GM21515 (cell line): ENCODE measurements at regions not wholly inside any gene's neighbourhood (a gene's known extent, or its start where the extent isn't known, plus 50 kb on each side); places are given as distances from the start of the nearest gene placed in this dataset.

ENCODE experiments used
- ATAC-seq: cut with Tn5 transposase; IDR thresholded peaks from one replicate; pipeline ENCODE4 v1.9.1; 2021; ENCODE audit not compliant: unreplicated experiment

GRCh38 chr6:141261016-141261671 is 871.6 kb upstream of the GJE1 start:
- no peak for ATAC-seq

GRCh38 chr6:141260627-141261015 is 872.1 kb upstream of the GJE1 start:
- ATAC-seq: no peak

DNA sequence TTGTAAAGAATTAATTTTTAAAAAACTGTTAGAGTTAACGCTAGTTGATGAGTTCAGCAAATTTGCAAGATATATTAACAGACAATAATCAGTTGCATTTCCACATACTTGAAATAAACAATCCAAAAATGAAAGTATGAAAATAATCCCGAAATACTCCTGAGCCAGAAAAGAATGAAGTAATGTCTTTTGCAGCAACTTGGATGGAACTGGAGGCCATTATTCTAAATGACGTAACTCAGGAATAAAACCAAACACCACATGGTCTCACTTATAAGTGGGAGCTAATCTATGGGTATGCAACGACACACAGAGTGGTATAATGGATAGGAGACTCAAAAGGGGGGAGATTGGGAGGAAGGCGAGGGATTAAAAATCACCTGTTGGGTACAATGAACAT is 872.9 kb upstream of the GJE1 start:
- no peak for ATAC-seq

DNA sequence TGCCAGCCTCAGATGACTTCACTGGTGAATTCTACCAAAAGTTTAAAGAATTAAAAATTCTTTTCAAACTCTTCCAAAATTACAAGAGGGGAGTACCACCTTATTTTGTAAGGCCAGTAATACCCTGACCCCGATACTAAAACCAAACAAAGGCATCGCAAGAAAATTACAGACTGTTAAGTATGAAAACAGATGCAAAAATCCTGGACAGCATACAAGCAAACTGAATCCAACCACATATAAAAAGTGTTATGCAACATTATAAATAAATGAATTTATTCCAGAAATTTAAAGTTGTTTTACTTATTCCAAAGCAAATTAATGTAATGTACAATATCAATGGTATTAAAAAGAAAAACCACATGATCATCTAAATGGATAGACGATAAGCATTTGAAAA is 873.6 kb upstream of the GJE1 start:
- no peak for ATAC-seq

DNA sequence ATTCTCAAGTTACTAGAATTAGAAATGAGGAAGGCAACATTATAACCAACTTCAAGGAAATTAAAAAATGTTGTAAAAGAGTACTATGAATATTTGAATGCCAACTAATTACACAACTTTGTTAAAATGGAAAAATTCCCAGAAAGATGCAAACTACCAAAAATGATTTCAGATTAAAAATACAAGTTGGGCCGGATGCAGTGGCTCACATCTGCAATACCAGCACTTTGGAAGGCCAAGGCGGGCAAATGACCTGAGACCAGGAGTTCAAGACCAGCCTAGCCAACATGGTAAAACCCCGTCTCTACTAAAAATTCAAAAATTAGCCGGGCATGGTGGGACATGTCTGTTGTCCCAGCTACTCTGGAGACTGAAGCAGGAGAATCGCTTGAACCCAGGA is 874.2 kb upstream of the GJE1 start:
- no peak for ATAC-seq

DNA sequence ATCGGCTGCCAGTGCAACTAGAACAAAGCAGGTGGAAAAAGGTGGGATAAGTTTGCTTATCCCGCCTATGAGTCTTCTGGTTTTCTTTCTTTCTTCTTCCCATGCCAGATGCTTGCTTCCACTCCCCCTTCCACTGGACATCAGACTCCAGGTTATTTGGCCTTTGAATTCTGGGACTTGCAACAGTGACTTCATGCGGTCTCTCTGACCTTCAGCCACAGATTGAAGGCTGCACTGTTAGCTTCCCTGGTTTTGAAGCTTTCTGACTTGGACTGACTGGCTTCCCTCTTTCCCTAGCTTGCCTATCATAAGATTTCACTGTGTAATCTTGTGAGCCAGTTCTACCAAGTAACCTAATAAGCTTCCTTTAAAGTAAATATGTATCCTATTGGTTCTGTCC is 878.4 kb upstream of the GJE1 start:
- ATAC-seq: no peak

GRCh38 chr6:141252828-141253608 is 879.7 kb upstream of the GJE1 start:
- no peak for ATAC-seq

- ATAC-seq: no peak
Measured at GRCh38 chr6:141251286-141251685, 881.4 kb upstream of the GJE1 start.

DNA sequence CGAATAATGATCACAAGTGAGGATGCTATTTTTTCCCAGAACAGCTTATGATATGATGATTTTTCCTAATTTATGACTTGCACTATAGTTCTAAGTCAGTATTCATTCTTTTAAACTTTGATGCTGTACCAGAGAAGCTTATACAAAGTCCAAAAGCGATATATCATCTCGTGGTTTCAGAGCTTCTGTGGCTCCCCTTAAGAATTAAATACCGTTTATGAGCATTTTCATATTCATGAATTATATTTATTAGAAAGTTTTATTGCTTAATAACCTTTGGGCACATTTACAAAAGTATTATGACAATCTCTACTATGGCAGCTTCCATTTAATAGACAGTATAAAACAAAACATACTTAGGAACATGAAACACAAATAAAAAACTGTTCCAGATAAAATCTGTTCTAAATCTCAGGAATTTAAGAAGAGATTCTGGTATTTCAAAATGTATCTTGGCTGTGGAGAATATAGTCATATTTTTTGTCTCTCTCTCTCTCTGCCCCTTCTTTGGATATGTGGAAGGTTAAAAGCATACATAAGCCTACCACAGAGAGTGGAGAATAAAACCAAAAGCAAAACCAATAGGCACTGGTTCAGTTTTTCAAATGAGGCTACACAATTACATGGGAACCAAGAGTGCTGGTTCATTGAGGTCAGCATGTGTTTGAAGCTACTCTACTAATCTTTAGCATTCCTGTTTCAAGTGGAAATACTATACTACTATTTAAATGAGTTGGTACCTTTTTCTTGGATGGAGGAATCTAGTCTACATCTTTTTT is 884.5 kb upstream of the GJE1 start:
- ATAC-seq: peak; percentile 83

GRCh38 chr6:141244366-141244765 is 888.4 kb upstream of the GJE1 start:
- no peak for ATAC-seq

- no peak for ATAC-seq
Measured at GRCh38 chr6:141242957-141243356, 889.8 kb upstream of the GJE1 start.

GRCh38 chr6:141229296-141229695 is 903.4 kb upstream of the GJE1 start:
- no peak for ATAC-seq

DNA sequence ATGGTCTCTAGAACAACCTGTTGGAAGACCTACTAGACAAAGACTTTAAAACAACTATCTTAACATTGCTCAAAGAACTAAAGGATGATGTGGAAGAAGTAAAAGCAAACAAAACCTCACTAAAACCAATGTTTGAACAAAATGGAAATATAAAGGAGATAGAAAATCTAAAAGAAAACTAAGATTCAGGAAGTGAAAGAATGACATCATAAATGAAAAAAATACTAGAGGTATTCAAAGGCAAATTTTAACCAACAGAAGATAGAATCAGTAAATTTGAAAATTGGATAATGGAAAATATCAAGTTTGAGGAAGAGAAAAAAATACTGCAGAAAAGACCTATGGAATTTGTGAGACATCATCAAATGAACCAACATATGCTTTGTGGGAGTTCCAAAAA is 914.1 kb upstream of the GJE1 start:
- ATAC-seq: no peak

- ATAC-seq: no peak
Measured at GRCh38 chr6:141216726-141217125, 916.0 kb upstream of the GJE1 start.

GRCh38 chr6:141212296-141212695 is 920.4 kb upstream of the GJE1 start:
- ATAC-seq: no peak

DNA sequence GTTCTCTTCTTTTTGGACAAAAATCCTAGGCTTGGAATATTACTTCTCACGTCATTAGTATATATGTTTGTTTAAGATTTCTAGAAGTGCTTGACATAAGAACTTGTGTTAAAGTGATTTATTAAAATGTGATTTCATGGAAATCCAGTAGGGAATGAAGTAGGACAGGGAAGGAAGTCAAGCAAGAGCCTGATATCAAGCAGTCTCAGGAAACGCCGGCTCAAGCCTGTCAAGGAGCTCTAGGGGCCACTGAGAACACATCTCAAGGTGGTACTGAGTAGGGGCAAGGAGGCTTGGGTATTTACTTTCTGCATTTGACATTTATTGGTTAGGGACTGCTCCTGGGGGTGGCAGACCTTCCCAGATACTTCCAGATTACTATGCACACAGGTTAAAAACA is 920.9 kb upstream of the GJE1 start:
- ATAC-seq: no peak

DNA sequence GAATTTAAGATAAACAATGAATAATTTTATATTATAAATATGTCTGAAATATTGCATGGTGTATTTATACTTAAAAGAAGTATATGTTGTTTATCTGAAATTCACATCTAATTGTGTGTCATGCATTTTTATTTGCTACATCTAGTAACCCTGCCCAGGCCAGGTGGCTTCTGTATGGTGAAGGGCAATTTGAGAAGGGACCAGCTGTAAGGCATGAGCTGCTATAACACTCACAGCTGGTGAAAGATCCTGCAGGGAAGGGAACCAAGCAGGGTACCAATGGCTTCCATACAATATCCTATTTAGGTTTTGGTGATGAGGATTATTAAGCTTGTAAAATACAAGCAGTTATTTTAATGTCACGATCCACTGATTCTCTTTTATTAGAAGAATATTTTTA is 921.8 kb upstream of the GJE1 start:
- no peak for ATAC-seq

DNA sequence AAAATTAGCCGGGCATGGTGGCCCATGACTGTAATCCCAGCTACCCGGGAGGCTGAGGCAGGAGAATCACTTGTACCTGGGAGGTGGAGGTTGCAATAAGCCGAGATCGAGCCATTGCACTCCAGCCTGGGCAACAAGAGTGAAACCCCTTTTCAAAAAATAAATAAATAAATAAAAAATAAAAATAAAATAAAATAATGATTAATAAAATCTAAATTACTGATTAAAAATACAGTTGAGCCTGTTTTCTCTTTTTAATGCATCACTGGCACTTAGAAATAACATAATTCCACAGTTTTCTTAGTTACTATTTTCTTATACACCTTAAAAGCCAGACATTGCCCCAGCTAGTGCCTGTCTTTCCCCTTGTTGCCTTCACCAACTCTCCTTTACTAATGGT is 922.8 kb upstream of the GJE1 start:
- ATAC-seq: no peak

DNA sequence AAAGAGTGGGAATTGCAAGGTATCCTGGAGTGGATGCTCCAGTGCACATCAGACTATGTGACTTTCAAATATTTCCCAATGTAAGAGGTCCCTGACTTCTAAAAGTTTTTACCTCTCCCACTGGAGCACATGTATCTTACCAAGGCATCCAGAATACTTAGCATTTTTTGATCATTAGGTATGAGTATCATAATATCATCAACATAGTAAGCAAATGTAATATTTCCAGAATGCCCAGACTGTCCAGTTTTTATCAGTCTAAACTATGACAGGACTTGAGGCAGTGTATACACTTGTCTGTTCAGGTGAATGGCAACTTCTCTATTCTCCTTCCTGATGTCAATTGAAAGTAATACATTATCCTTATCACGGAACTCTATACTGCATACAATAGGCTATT is 924.6 kb upstream of the GJE1 start:
- ATAC-seq: no peak

DNA sequence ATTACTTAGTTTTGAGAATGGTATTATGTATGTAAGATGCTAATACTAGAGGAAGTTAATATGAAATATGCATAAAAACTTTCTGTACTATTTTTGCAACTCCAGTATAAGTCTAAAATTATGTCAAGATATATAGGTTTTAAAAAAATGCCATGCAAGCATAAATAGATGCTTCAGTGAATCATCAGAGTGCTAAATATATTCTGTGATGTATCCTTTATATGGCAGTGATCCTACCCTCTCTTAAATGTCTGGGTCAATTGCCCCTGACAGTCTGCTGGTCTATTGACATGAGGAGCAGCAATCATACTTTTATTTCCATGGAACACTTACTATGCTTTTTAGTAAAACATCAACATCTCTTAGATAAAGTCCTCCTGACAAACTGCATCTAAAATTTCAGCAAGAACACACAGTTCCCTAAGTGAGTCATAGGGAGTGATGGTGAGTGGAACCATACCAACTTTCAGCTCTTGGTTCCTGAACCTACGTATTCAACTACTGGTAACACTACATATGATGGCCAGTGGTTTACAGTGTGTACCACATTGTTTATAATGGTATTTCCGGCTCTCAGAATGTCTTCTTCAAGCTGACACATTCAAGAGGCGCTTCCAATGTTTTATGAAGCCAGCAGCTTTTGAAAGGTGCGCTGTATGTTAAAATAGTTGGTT is 928.7 kb upstream of the GJE1 start:
- no peak for ATAC-seq

GRCh38 chr6:141202626-141203025 is 930.1 kb upstream of the GJE1 start:
- no peak for ATAC-seq

DNA sequence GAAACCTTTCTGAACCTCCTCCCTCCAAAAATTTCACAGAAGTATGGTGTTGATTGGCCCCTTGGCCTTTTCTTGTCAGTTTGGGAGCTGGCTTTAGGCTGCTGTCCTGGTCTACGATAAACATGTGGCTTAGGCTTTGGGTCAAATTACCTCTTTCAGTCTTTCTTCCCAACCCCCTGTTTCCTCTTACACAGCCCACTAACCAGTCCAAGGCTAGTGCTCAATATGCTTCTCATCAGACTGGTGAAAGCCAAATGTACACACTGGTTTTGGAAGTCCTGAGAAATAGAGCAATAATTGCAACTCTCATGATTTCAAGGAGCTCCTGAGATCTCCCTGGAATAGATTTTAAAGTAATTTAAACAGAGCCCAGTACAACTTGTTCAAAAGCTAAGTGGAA is 933.7 kb upstream of the GJE1 start:
- ATAC-seq: no peak
